Mesendoderm (in vitro differentiated cells): ENCODE measurements at regions not wholly inside any gene's neighbourhood (a gene's known extent, or its start where the extent isn't known, plus 50 kb on each side); places are given as distances from the start of the nearest gene placed in this dataset.

Experiments used
- DNase-seq: peaks from one replicate; pipeline ENCODE4 v3.0.0; 2013
- H2AK5ac ChIP-seq: 2 replicates; pipeline ENCODE4 v1.6.1; 2013; ENCODE audit warnings: low read length, inconsistent platforms
- H2BK120ac ChIP-seq: 2 replicates; pipeline ENCODE4 v1.6.1; 2013; ENCODE audit warnings: low read depth, mild to moderate bottlenecking, low read length, moderate library complexity, mixed read lengths
- H2BK15ac ChIP-seq: replicated peaks from 2 replicates; pipeline ENCODE4 v1.6.1; 2013; ENCODE audit warnings: low read depth, mild to moderate bottlenecking, moderate library complexity
- H2BK5ac ChIP-seq: 2 replicates; pipeline ENCODE4 v1.6.1; 2013; ENCODE audit warnings: low read length, inconsistent platforms
- H3K18ac ChIP-seq: 2 replicates; pipeline ENCODE4 v1.6.1; 2013; ENCODE audit warnings: mild to moderate bottlenecking, low read length, mixed read lengths
- H3K23ac ChIP-seq: one replicate; pipeline ENCODE4 v1.6.1; 2013; ENCODE audit warnings: low read length
- H3K27ac ChIP-seq: 2 replicates; pipeline ENCODE4 v1.5.1; 2013; ENCODE audit warnings: low read depth, mild to moderate bottlenecking, inconsistent platforms, low read length, moderate library complexity
- H3K27me3 ChIP-seq: 2 replicates; pipeline ENCODE4 v1.6.1; 2013; ENCODE audit warnings: low read length, control low read depth, mild to moderate bottlenecking, inconsistent platforms; ENCODE audit not compliant: insufficient read depth, poor library complexity
- H3K36me3 ChIP-seq: 2 replicates; pipeline ENCODE4 v1.6.1; 2013; ENCODE audit warnings: low read length, inconsistent platforms; ENCODE audit not compliant: control insufficient read depth, insufficient read depth
- H3K4ac ChIP-seq: one replicate; pipeline ENCODE4 v1.6.1; 2013; ENCODE audit warnings: low read depth, mild to moderate bottlenecking, low read length, moderate library complexity
- H3K4me1 ChIP-seq: 2 replicates; pipeline ENCODE4 v1.6.1; 2013; ENCODE audit warnings: low read depth, low read length, inconsistent platforms; ENCODE audit not compliant: control insufficient read depth
- H3K4me2 ChIP-seq: 2 replicates; pipeline ENCODE4 v1.6.1; 2013; ENCODE audit warnings: low read length
- H3K4me3 ChIP-seq: 2 replicates; pipeline ENCODE4 v1.5.1; 2013; ENCODE audit warnings: mild to moderate bottlenecking, low read length
- H3K56ac ChIP-seq: one replicate; pipeline ENCODE4 v1.6.1; 2013; ENCODE audit warnings: low read length
- H3K79me1 ChIP-seq: 2 replicates; pipeline ENCODE4 v1.6.1; 2013; ENCODE audit warnings: low read length, inconsistent platforms
- H3K79me2 ChIP-seq: 2 replicates; pipeline ENCODE4 v1.6.1; 2013; ENCODE audit warnings: mild to moderate bottlenecking, low read length; ENCODE audit not compliant: control insufficient read depth, insufficient read depth
- H3K9ac ChIP-seq: 2 replicates; pipeline ENCODE4 v1.6.1; 2013; ENCODE audit warnings: low read length, inconsistent platforms
- H4K5ac ChIP-seq: one replicate; pipeline ENCODE4 v1.6.1; 2013; ENCODE audit warnings: low read length
- H4K8ac ChIP-seq: one replicate; pipeline ENCODE4 v1.6.1; 2013; ENCODE audit warnings: low read depth, mild to moderate bottlenecking, control low read depth, low read length, moderate library complexity
- WGBS: extraction: QIAGEN DNeasy Blood & Tissue Kit; methylation state at CpG from one replicate; pipeline ENCODE4 v1.1.7; 2013; ENCODE audit warnings: low lambda C conversion rate, missing lambda C conversion rate; ENCODE audit not compliant: insufficient coverage; ENCODE audit errors: extremely low coverage; 5-methylcytosine and 5-hydroxymethylcytosine counted together

DNA sequence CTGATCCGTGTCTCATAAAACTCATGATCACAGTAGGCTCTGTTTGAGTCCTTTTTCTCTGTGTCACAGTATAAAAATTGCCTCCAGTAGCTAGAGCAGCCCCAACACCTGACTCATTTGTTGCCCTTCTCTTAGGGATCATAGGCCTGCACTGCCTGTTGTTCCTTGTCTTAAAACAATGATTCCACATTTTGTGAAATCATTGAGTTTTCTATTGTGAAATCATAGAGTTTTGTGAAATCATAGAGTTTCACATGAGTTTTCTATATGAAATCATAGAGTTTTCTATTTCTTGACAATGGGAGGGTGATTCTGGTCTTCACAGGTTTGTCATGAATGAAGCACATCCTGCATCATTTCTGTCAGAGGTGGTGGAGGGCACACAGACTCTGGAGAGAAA is 239.9 kb downstream of the GASK1B start:
- H4K5ac ChIP-seq: no peak overlapping the region
- no peak overlapping the region for H2BK120ac ChIP-seq
- no peak overlapping the region for H3K9ac ChIP-seq
- H2BK15ac ChIP-seq: no peak overlapping the region
- no peaks in the 10 kb centered on the region for H3K79me1 ChIP-seq
- no peak overlapping the region for H3K4me2 ChIP-seq
- no peak overlapping the region for H2AK5ac ChIP-seq
- no peak overlapping the region for H3K18ac ChIP-seq
- no peaks in the 10 kb centered on the region for H3K27me3 ChIP-seq
- H3K23ac ChIP-seq: no peak overlapping the region
- no peak overlapping the region for H2BK5ac ChIP-seq
- no peak overlapping the region for H3K27ac ChIP-seq
- H3K4me1 ChIP-seq: no peaks in the 10 kb centered on the region
- H3K56ac ChIP-seq: no peak overlapping the region
- no peak for DNase-seq
- no CpG with 5 or more reads among the region's 1 CpG for WGBS
- no peak overlapping the region for H3K4ac ChIP-seq
- no peaks in the 10 kb centered on the region for H3K36me3 ChIP-seq
- H4K8ac ChIP-seq: no peak overlapping the region
- H3K79me2 ChIP-seq: no peaks in the 10 kb centered on the region
- no peak overlapping the region for H3K4me3 ChIP-seq

- Histone ChIP-seq H3K36me3 (no peaks in the 10 kb centered on the region), H2BK15ac (no peak overlapping the region), H4K5ac (no peak overlapping the region), H3K4ac (no peak overlapping the region), H4K8ac (no peak overlapping the region), H2BK5ac (no peak overlapping the region), H3K79me1 (no peaks in the 10 kb centered on the region), H3K79me2 (no peaks in the 10 kb centered on the region), H3K27me3 (no peaks in the 10 kb centered on the region), H3K27ac (no peak overlapping the region), H2AK5ac (no peak overlapping the region), H3K4me1 (no peaks in the 10 kb centered on the region), H3K23ac (no peak overlapping the region), H3K4me3 (no peak overlapping the region), H3K18ac (no peak overlapping the region), H2BK120ac (no peak overlapping the region), H3K9ac (no peak overlapping the region), H3K56ac (no peak overlapping the region), H3K4me2 (no peak overlapping the region)
- no peak for DNase-seq
- WGBS: no CpG with 5 or more reads among the region's 1 CpG
These were observed 243.3 kb downstream of the GASK1B start for GRCh38 chr4:157929486-157929885.

- no peaks in the 10 kb centered on the region for H3K79me2 ChIP-seq
- no peak overlapping the region for H4K5ac ChIP-seq
- no peaks in the 10 kb centered on the region for H3K4me1 ChIP-seq
- H2BK5ac ChIP-seq: no peak overlapping the region
- no peak for DNase-seq
- no peak overlapping the region for H2AK5ac ChIP-seq
- H3K9ac ChIP-seq: no peak overlapping the region
- no peaks in the 10 kb centered on the region for H3K36me3 ChIP-seq
- 100% methylated on average over 1 of the region's 2 CpGs for WGBS
- H3K18ac ChIP-seq: no peak overlapping the region
- no peak overlapping the region for H4K8ac ChIP-seq
- no peak overlapping the region for H3K27ac ChIP-seq
- no peaks in the 10 kb centered on the region for H3K27me3 ChIP-seq
- H3K4me3 ChIP-seq: no peak overlapping the region
- no peak overlapping the region for H3K4me2 ChIP-seq
- no peaks in the 10 kb centered on the region for H3K79me1 ChIP-seq
- no peak overlapping the region for H3K56ac ChIP-seq
- no peak overlapping the region for H2BK120ac ChIP-seq
- no peak overlapping the region for H3K23ac ChIP-seq
- no peak overlapping the region for H2BK15ac ChIP-seq
- H3K4ac ChIP-seq: no peak overlapping the region
These were observed 254.6 kb downstream of the GASK1B start for GRCh38 chr4:157918036-157918832.

- WGBS: 100% methylated on average over 1 of the region's 3 CpGs
- no peaks in the 10 kb centered on the region for H3K79me2 ChIP-seq
- no peak overlapping the region for H4K8ac ChIP-seq
- no peak overlapping the region for H3K9ac ChIP-seq
- H2AK5ac ChIP-seq: no peak overlapping the region
- no peaks in the 10 kb centered on the region for H3K36me3 ChIP-seq
- no peak overlapping the region for H3K18ac ChIP-seq
- no peak overlapping the region for H2BK5ac ChIP-seq
- H3K4me2 ChIP-seq: no peak overlapping the region
- no peaks in the 10 kb centered on the region for H3K27me3 ChIP-seq
- H4K5ac ChIP-seq: no peak overlapping the region
- no peak for DNase-seq
- H3K79me1 ChIP-seq: no peaks in the 10 kb centered on the region
- H3K4ac ChIP-seq: no peak overlapping the region
- H3K23ac ChIP-seq: no peak overlapping the region
- H3K4me1 ChIP-seq: no peaks in the 10 kb centered on the region
- no peak overlapping the region for H2BK15ac ChIP-seq
- H3K56ac ChIP-seq: no peak overlapping the region
- H3K27ac ChIP-seq: no peak overlapping the region
- no peak overlapping the region for H3K4me3 ChIP-seq
- H2BK120ac ChIP-seq: no peak overlapping the region
These were observed 260.6 kb downstream of the GASK1B start for GRCh38 chr4:157912212-157912611.

GRCh38 chr4:157911662-157912061 is 261.2 kb downstream of the GASK1B start:
- no peaks in the 10 kb centered on the region for H3K36me3 ChIP-seq
- no peak overlapping the region for H3K27ac ChIP-seq
- no peak overlapping the region for H2BK15ac ChIP-seq
- no peak for DNase-seq
- no CpG with 5 or more reads among the region's 1 CpG for WGBS
- no peak overlapping the region for H3K56ac ChIP-seq
- no peaks in the 10 kb centered on the region for H3K79me2 ChIP-seq
- no peak overlapping the region for H3K18ac ChIP-seq
- H3K4ac ChIP-seq: no peak overlapping the region
- H3K4me1 ChIP-seq: no peaks in the 10 kb centered on the region
- no peak overlapping the region for H3K9ac ChIP-seq
- no peak overlapping the region for H4K5ac ChIP-seq
- H3K4me3 ChIP-seq: no peak overlapping the region
- H3K4me2 ChIP-seq: no peak overlapping the region
- no peak overlapping the region for H3K23ac ChIP-seq
- H3K79me1 ChIP-seq: no peaks in the 10 kb centered on the region
- H2BK5ac ChIP-seq: no peak overlapping the region
- no peak overlapping the region for H4K8ac ChIP-seq
- no peak overlapping the region for H2BK120ac ChIP-seq
- no peak overlapping the region for H2AK5ac ChIP-seq
- H3K27me3 ChIP-seq: no peaks in the 10 kb centered on the region

- Histone ChIP-seq H3K27me3 (no peaks in the 10 kb centered on the region), H3K23ac (no peak overlapping the region), H3K4me2 (no peak overlapping the region), H3K27ac (no peak overlapping the region), H2BK120ac (no peak overlapping the region), H3K79me1 (no peaks in the 10 kb centered on the region), H3K4ac (no peak overlapping the region), H3K79me2 (no peaks in the 10 kb centered on the region), H2BK5ac (no peak overlapping the region), H3K9ac (no peak overlapping the region), H3K36me3 (no peaks in the 10 kb centered on the region), H2BK15ac (no peak overlapping the region), H4K5ac (no peak overlapping the region), H3K4me3 (no peak overlapping the region), H3K18ac (no peak overlapping the region), H3K56ac (no peak overlapping the region), H4K8ac (no peak overlapping the region), H3K4me1 (no peaks in the 10 kb centered on the region), H2AK5ac (no peak overlapping the region)
- no CpG with 5 or more reads among the region's 2 CpGs for WGBS
- no peak for DNase-seq
These were observed 264.1 kb downstream of the GASK1B start for GRCh38 chr4:157908691-157909090.
